HepG2 (cell line): ENCODE measurements at regions not wholly inside any gene's neighbourhood (a gene's known extent, or its start where the extent isn't known, plus 50 kb on each side); places are given as distances from the start of the nearest gene placed in this dataset.

ENCODE experiments used
- ATAC-seq: fragments of 200-7000 bp; cut with Tn5 transposase; 3 replicates; pipeline ENCODE4 v1.9.1; 2020; ENCODE audit warnings: mild to moderate bottlenecking, moderate library complexity
- BruUV-seq: library from RNA; stranded (reverse); fragments of 400-500 nt; replicated peaks from 2 replicates; lab custom pipeline; 2021; lab: Mats Ljungman, UMichigan
- CTCF ChIA-PET: fragments of 300-600 bp; formaldehyde crosslinking; extraction: SDS; loops from one replicate; lab custom pipeline; 2021; ENCODE audit warnings: low total read pairs, inconsistent platforms, low intra/inter-chr PET ratio; lab: Yijun Ruan, JAX
- POLR2A ChIA-PET: fragments of 350-600 bp; sonication (Branson Sonifier 250); formaldehyde crosslinking; loops from one replicate; lab custom pipeline; 2020; ENCODE audit warnings: antibody characterized with exemption, inconsistent platforms; lab: Yijun Ruan, JAX
- DNase-seq: peaks from one replicate; pipeline ENCODE4 v3.0.0-alpha.2; 2015; ENCODE audit warnings: low spot score
- FAIRE-seq: peaks from 3 replicates; lab custom pipeline; 2011; peaks lifted over from hg19 to GRCh38; lab: Jason Lieb, UNC
- H2AFZ ChIP-seq: one replicate; pipeline ENCODE4 v1.6.1; 2011; ENCODE audit warnings: low read length, inconsistent platforms
- H3K27ac ChIP-seq: fragments of 300-600 bp; 3 replicates; pipeline ENCODE4 v1.8.0; 2011; ENCODE audit warnings: mixed run types, mild to moderate bottlenecking, mixed read lengths, low read length, inconsistent platforms; ENCODE audit not compliant: insufficient read depth; ENCODE audit errors: extremely low read length
- H3K27me3 ChIP-seq, 2 experiments: fragments of 200-600 bp in 1 of 2; 2 replicates in 1 of 2; 3 replicates in 1 of 2; pipeline versions ENCODE4 v1.6.0 to v1.8.0; 2011; ENCODE audit warnings: low read length in 2 of 2, mild to moderate bottlenecking in 2 of 2, moderate library complexity in 2 of 2, inconsistent platforms in 1 of 2; ENCODE audit not compliant: insufficient read depth in 2 of 2, control insufficient read depth in 1 of 2
- H3K36me3 ChIP-seq, 2 experiments: fragments of 200-600 bp in 1 of 2; replicated peaks in 1 of 2; 2 replicates in 1 of 2; 3 replicates in 1 of 2; pipeline versions ENCODE4 v1.5.1 to v1.8.0; 2011; ENCODE audit warnings: low read length in 2 of 2, inconsistent platforms in 1 of 2; ENCODE audit not compliant: insufficient read depth in 2 of 2, control insufficient read depth in 1 of 2
- H3K4me1 ChIP-seq: 2 replicates; pipeline ENCODE4 v1.5.1; 2012; ENCODE audit warnings: low read length, inconsistent platforms; ENCODE audit not compliant: insufficient read depth
- H3K4me2 ChIP-seq: 2 replicates; pipeline ENCODE4 v1.6.0; 2011; ENCODE audit warnings: low read depth, low read length, inconsistent platforms
- H3K4me3 ChIP-seq, 3 experiments: fragments of 200-600 bp in 1 of 3; sonication (generic), shearing (Covaris generic) in 1 of 3; replicated peaks in 1 of 3; 2 replicates each; pipeline ENCODE4 v1.5.1; 2011 to 2016; ENCODE audit warnings: low read length in 3 of 3, inconsistent platforms in 2 of 3, low read depth in 2 of 3, mild to moderate bottlenecking in 2 of 3, control low read depth in 1 of 3, mixed read lengths in 1 of 3; ENCODE audit not compliant: insufficient read depth in 1 of 3
- H3K79me2 ChIP-seq: one replicate; pipeline ENCODE4 v1.6.1; 2011; ENCODE audit warnings: low read length, inconsistent platforms; ENCODE audit not compliant: insufficient read depth
- H3K9ac ChIP-seq: 2 replicates; pipeline ENCODE4 v1.6.0; 2011; ENCODE audit warnings: mild to moderate bottlenecking, low read depth, low read length, inconsistent platforms; ENCODE audit not compliant: insufficient read depth
- H3K9me3 ChIP-seq: 2 replicates; pipeline ENCODE4 v1.5.1; 2012; ENCODE audit warnings: mild to moderate bottlenecking, low read length
- H4K20me1 ChIP-seq: 2 replicates; pipeline ENCODE4 v1.6.0; 2011; ENCODE audit warnings: inconsistent platforms, mild to moderate bottlenecking, low read length, moderate library complexity; ENCODE audit not compliant: insufficient read depth
- CTCF ChIP-seq: sonication (generic); formaldehyde crosslinking; IDR thresholded peaks from 2 replicates; pipeline ENCODE4 v1.5.0; 2020; ENCODE audit warnings: mild to moderate bottlenecking, missing genetic modification reagents, moderate library complexity
- ETS1 ChIP-seq: sonication (generic); formaldehyde crosslinking; IDR thresholded peaks from 2 replicates; pipeline ENCODE4 v1.4.0; 2020; ENCODE audit warnings: missing genetic modification reagents
- FOXA3 ChIP-seq: IDR thresholded peaks from 2 replicates; pipeline ENCODE4 v1.6.1; 2016; ENCODE audit warnings: missing genetic modification reagents, missing compliant biosample characterization
- NR2F1 ChIP-seq, 2 experiments: fragments of 450-650 bp in 1 of 2; formaldehyde crosslinking in 1 of 2; IDR thresholded peaks; 2 replicates each; pipeline versions ENCODE4 v1.5.0 to v1.6.1; 2016 to 2020; ENCODE audit warnings: mild to moderate bottlenecking in 1 of 2, missing compliant biosample characterization in 1 of 2, missing genetic modification reagents in 1 of 2, moderate library complexity in 1 of 2
- SOX5 ChIP-seq: IDR thresholded peaks from 2 replicates; pipeline ENCODE4 v1.6.1; 2016; ENCODE audit warnings: borderline replicate concordance
- ZNF343 ChIP-seq: sonication (generic); formaldehyde crosslinking; IDR thresholded peaks from 2 replicates; pipeline ENCODE4 v1.4.0; 2020; ENCODE audit warnings: mild to moderate bottlenecking, missing genetic modification reagents
- ZNF576 ChIP-seq: sonication (generic); formaldehyde crosslinking; IDR thresholded peaks from 2 replicates; pipeline ENCODE4 v1.4.0; 2020; ENCODE audit warnings: mild to moderate bottlenecking, missing genetic modification reagents
- WGBS: methylation state at CpG from one replicate; pipeline ENCODE4 v1.1.6; 2017; ENCODE audit warnings: low lambda C conversion rate; 5-methylcytosine and 5-hydroxymethylcytosine counted together
- in situ Hi-C: cut with HindIII; loops from 2 replicates; pipeline ENCODE4 v1.10.0; 2017; ENCODE audit warnings: low pct_unique_long_range_greater_than_20kb; ENCODE audit not compliant: extremely low pct_ligation_motif_present
- intact Hi-C: fragments of 100-400 bp; cut with micrococcal nuclease; formaldehyde crosslinking; loops from one replicate; pipeline ENCODE4 v1.10.0; 2022; ENCODE audit not compliant: unreplicated experiment

- no peak for TF ChIP-seq SOX5 (CRISPR knock-in tag)
- no peak for TF ChIP-seq FOXA3 (CRISPR knock-in tag)
- TF ChIP-seq NR2F1 (CRISPR knock-in tag; IDR thresholded peaks at IDR 0.05) = no peak
- TF ChIP-seq ZNF576 (CRISPR knock-in tag) = no peak
- no peak for TF ChIP-seq CTCF
- TF ChIP-seq ETS1 = no peak
- no peak for TF ChIP-seq ZNF343 (CRISPR knock-in tag)
- DNase-seq (no peak), ATAC-seq (no peak), FAIRE-seq (no peak)
- intact Hi-C loops (no loop called here), in situ Hi-C loops (no loop called here)
- CTCF ChIA-PET = no interaction called here
- WGBS = 20% methylated on average over 4 of the region's 4 CpGs
- H3K4me2 ChIP-seq = no peak overlapping the region
- no peak overlapping the region for H3K4me3 ChIP-seq
- H4K20me1 ChIP-seq = no peaks in the 10 kb centered on the region
- POLR2A ChIA-PET = no interaction called here
- no peak overlapping the region for H3K9ac ChIP-seq
- no peaks in the 10 kb centered on the region for H3K79me2 ChIP-seq
- no peaks in the 10 kb centered on the region for H3K36me3 ChIP-seq
- H3K9me3 ChIP-seq = no peaks in the 10 kb centered on the region
- no peaks in the 10 kb centered on the region; a peak in 1 of 5 replicates for H3K27me3 ChIP-seq
- no peak overlapping the region for H2AFZ ChIP-seq
- no peaks in the 10 kb centered on the region for H3K4me1 ChIP-seq
- H3K27ac ChIP-seq = no peak overlapping the region
- BruUV-seq = no TSS peak
These were observed 226.1 kb downstream of the DSEL start for GRCh38 chr18:67290421-67290820.
